Chondrocyte (in vitro differentiated cells): ENCODE measurements at regions not wholly inside any gene's neighbourhood (a gene's known extent, or its start where the extent isn't known, plus 50 kb on each side); places are given as distances from the start of the nearest gene placed in this dataset.
"Not testable (repeated sequence)": the region's sequence is repeated elsewhere in the genome, so short reads cannot be mapped to it uniquely, and the experiment has no call there.

Experiments used
- DNase-seq: peaks from one replicate; pipeline ENCODE4 v3.0.0; 2021; ENCODE audit warnings: mixed read lengths, low spot score
- H3K27ac Mint-ChIP-seq: one replicate; pipeline ENCODE4 v1.8.0; 2021; ENCODE audit warnings: mild to moderate bottlenecking, moderate library complexity, mixed read lengths; ENCODE audit not compliant: unreplicated experiment
- H3K27me3 Mint-ChIP-seq: 2 replicates; pipeline ENCODE4 v1.8.0; 2021; ENCODE audit warnings: low read depth, mixed read lengths
- H3K36me3 Mint-ChIP-seq: 2 replicates; pipeline ENCODE4 v1.8.0; 2021; ENCODE audit warnings: low read depth, mixed read lengths
- H3K4me1 Mint-ChIP-seq: 2 replicates; pipeline ENCODE4 v1.8.0; 2021; ENCODE audit warnings: low read depth, mild to moderate bottlenecking, mixed read lengths
- H3K4me3 Mint-ChIP-seq: one replicate; pipeline ENCODE4 v1.8.0; 2021; ENCODE audit warnings: mild to moderate bottlenecking, moderate library complexity, mixed read lengths; ENCODE audit not compliant: unreplicated experiment
- H3K9me3 Mint-ChIP-seq: 2 replicates; pipeline ENCODE4 v1.8.0; 2021; ENCODE audit warnings: low read depth, mixed read lengths
- TF ChIP-seq, protein P1 (sequence below): fragments of 200-600 bp; sonication (generic); IDR thresholded peaks from 2 replicates; pipeline ENCODE4 v1.5.0; 2021; ENCODE audit warnings: antibody characterized with exemption, mild to moderate bottlenecking, moderate library complexity

DNA sequence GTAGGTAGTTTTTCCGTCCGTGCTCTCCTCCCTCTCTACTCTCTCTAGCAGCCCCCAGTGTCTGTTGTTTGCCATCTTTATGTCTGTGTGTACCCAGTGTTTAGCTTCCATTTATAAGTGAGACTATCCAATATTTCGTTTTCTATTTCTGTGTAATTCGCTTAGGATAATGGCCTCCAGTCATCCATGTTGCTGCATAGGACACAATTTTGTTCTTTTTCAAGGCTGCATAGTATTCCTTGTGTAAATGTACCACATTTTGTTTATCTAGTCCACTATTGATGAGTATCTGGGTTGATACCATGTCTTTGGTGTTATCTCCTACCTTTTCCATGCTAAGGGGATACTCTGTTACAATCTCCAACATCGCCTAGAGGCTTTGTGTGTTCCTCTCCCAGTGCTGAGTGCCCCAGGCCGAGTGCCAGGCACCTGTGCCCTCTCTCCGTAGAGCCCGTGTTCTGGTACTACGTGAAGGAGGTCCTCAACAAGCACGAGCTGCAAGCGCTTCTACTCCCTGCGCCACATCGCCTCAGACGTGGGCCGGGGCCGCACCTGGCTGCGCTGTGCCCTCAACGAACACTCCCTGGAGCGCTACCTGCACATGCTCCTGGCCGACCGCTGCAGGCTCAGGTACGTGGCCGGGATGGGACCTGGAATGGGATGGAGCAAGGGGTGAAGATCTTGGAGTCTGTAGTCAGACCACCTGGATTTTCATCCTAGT is 51.0 kb downstream of the NPIPB11 start:
- H3K9me3 Mint-ChIP-seq, H3K4me1 Mint-ChIP-seq, DNase-seq, H3K4me3 Mint-ChIP-seq, H3K27ac Mint-ChIP-seq, H3K36me3 Mint-ChIP-seq, H3K27me3 Mint-ChIP-seq: not testable (repeated sequence)

GRCh38 chr16:29354449-29354848 is 52.1 kb downstream of the NPIPB11 start:
- not testable (repeated sequence) for H3K4me3 Mint-ChIP-seq, H3K4me1 Mint-ChIP-seq, H3K36me3 Mint-ChIP-seq, H3K27me3 Mint-ChIP-seq, DNase-seq, H3K27ac Mint-ChIP-seq, H3K9me3 Mint-ChIP-seq

- not testable (repeated sequence) for H3K36me3 Mint-ChIP-seq, H3K4me3 Mint-ChIP-seq, H3K27ac Mint-ChIP-seq, H3K9me3 Mint-ChIP-seq, DNase-seq, H3K27me3 Mint-ChIP-seq, H3K4me1 Mint-ChIP-seq
These were observed 53.9 kb downstream of the NPIPB11 start for GRCh38 chr16:29352617-29352999.

DNA sequence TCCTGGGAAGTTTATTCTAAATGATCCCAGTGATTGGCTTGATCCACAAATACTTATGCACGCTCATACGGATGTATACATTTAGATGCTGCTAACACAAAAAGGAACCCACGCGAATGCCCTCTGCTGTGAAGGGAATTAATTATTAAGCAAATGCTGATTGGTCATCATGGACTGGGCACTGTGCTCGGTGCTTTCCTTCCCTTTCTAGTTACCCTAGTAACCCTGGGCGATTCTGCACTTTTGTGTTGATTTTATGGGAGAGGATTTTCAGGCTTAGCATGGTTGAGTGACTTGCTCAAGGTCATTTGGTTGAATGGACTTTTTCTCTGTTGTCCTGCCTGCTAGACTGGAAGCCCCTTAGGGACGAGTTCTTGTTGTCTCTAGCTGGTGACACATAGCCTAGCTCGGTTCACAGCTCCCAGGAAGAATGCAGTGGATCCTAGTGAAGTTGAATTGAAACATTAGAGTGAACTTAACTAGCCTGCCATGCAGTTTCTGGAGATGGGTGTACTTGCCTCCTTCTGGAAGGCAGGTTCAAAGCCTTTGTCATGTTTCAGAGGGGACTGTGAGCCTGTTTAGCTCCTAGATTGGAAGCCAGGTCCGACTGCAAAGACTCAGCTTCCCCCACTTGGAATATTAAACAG is 54.4 kb downstream of the NPIPB11 start:
- not testable (repeated sequence) for DNase-seq, H3K27ac Mint-ChIP-seq, H3K9me3 Mint-ChIP-seq, H3K4me1 Mint-ChIP-seq, H3K4me3 Mint-ChIP-seq, H3K27me3 Mint-ChIP-seq, H3K36me3 Mint-ChIP-seq

GRCh38 chr16:29351271-29351969 is 55.1 kb downstream of the NPIPB11 start:
- not testable (repeated sequence) for DNase-seq, H3K36me3 Mint-ChIP-seq, H3K4me3 Mint-ChIP-seq, H3K9me3 Mint-ChIP-seq, H3K4me1 Mint-ChIP-seq, H3K27me3 Mint-ChIP-seq, H3K27ac Mint-ChIP-seq

DNA sequence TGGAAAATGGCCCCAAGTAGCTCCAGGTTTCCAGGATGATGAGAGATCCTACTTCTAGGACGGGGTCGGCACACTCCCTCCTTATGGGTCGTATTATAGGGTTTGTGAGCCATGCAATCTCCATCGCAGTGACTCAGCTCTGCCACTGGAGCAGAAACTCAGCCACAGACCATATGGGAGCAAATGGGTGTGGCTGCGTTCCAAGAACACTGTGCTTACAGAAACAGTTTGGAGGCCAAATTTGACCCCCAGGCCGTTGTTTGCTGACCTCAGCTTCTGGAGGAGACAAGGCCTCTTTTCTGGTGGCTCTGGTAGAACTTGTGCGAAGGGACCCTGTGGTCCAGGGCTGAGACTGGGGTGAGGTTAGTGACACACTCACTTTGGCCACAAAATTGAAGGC is 56.5 kb downstream of the NPIPB11 start:
- TF ChIP-seq, protein P1, sequence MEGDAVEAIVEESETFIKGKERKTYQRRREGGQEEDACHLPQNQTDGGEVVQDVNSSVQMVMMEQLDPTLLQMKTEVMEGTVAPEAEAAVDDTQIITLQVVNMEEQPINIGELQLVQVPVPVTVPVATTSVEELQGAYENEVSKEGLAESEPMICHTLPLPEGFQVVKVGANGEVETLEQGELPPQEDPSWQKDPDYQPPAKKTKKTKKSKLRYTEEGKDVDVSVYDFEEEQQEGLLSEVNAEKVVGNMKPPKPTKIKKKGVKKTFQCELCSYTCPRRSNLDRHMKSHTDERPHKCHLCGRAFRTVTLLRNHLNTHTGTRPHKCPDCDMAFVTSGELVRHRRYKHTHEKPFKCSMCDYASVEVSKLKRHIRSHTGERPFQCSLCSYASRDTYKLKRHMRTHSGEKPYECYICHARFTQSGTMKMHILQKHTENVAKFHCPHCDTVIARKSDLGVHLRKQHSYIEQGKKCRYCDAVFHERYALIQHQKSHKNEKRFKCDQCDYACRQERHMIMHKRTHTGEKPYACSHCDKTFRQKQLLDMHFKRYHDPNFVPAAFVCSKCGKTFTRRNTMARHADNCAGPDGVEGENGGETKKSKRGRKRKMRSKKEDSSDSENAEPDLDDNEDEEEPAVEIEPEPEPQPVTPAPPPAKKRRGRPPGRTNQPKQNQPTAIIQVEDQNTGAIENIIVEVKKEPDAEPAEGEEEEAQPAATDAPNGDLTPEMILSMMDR: peak; percentile 8
- H3K4me1 Mint-ChIP-seq, H3K4me3 Mint-ChIP-seq, DNase-seq, H3K9me3 Mint-ChIP-seq, H3K27me3 Mint-ChIP-seq, H3K36me3 Mint-ChIP-seq: not testable (repeated sequence)
- peak overlapping the region; percentile 22 for H3K27ac Mint-ChIP-seq

DNA sequence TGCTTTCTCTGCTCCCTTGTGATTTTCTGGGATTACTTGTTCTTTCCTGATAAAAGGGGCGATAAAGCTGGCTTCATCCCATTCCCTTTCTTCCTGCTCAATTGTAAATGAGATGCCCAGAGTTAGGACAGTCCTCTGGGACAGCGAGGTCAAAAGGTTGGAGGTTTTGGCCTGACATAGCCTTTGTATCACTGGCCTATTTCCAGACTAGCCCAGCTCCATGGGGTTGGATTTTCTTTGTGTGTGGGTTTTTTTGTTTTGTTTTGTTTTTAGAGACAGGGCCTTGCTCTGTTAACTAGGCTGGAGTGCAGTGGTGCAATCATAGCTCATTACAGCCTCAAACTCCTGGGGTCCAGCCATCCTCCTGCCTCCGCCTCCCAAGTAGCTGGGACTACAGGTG is 57.8 kb downstream of the NPIPB11 start:
- H3K27me3 Mint-ChIP-seq, H3K4me3 Mint-ChIP-seq, H3K27ac Mint-ChIP-seq: not testable (repeated sequence)

DNA sequence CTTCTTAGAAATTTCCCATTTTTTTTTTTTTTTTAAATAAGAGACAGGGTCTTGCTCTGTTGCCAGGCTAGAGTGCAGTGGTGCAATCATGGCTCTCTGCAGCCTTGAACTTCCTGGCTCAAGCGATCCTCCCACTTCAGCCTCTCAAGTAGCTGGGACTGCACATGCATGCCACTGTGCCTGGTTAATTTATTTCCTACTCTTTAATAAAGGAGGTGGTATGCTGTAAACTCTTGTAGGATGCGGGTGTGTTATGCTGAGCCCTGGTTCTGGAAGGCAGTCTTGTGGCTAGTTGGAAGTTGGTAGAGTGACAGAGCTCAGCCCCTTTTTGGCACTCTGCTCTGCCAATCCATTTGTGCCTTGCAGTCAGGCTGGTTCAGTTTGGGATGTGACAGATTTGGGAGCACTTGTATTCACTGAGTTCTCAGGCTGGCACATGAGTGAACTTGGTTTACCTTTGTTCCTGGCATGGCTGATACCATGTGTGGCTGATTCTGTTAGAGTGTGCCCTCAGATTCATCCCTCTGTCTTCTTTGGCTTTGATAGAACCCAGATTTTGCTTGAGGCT is 58.3 kb downstream of the NPIPB11 start:
- H3K4me1 Mint-ChIP-seq: peaks cover 12% of the 10 kb centered on the region
- H3K27ac Mint-ChIP-seq, H3K27me3 Mint-ChIP-seq, DNase-seq, H3K36me3 Mint-ChIP-seq, H3K9me3 Mint-ChIP-seq, H3K4me3 Mint-ChIP-seq: not testable (repeated sequence)

More for the DNA sequence above, 57.8 kb downstream of the NPIPB11 start:
- H3K9me3 Mint-ChIP-seq, H3K36me3 Mint-ChIP-seq, DNase-seq, H3K4me1 Mint-ChIP-seq: not testable (repeated sequence)

- H3K27me3 Mint-ChIP-seq, H3K27ac Mint-ChIP-seq, H3K9me3 Mint-ChIP-seq: not testable (repeated sequence)
These were observed 59.5 kb downstream of the NPIPB11 start for GRCh38 chr16:29346796-29347580.

DNA sequence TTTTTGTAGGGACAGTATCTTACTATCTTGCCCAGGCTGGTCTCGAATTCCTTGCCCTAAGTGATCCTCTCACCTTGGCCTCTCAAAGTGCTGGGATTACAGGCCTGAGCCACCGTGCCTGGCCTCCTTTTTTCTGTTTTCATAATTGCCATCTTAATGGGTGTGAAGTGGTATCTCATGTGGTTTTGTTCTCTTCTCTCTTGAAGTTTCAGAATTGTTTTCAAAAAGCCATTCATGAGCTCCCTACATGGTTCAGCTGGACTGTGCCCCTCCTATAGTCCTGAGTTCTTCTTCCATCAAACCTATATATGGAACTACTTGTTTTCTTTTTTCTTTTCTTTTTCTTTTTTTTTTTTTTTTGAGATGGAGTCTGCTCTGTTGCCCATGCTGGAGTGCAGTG is 60.3 kb downstream of the NPIPB11 start:
- DNase-seq: not testable (repeated sequence)
- peaks cover 19% of the 10 kb centered on the region for H3K4me1 Mint-ChIP-seq

More at GRCh38 chr16:29346796-29347580, 59.5 kb downstream of the NPIPB11 start:
- DNase-seq, H3K4me3 Mint-ChIP-seq, H3K36me3 Mint-ChIP-seq: not testable (repeated sequence)
- peaks cover 19% of the 10 kb centered on the region for H3K4me1 Mint-ChIP-seq

DNA sequence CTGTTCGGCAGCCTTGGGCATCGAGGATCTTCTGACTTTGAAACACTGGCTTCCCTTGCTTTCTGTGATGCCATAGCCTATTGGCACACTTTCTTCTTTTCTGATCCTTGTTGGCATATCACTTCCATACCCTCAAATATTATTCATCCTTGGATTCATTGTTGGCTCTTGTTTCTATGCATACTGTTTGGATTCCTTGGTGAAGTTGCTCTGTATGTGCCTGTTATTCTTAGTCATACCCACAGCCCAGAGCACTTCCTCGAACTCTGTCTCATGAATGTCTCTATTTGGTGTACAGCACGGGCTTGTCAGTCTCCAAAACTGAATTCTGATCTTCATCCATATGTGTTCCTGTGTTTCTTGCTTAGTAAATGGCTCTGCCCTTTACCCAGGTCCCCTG is 63.6 kb downstream of the NPIPB11 start:
- Mint-ChIP-seq H3K27ac (peak overlapping the region; percentile 83), H3K4me1 (peaks cover 12% of the 10 kb centered on the region)
- DNase-seq, H3K27me3 Mint-ChIP-seq, H3K4me3 Mint-ChIP-seq, H3K9me3 Mint-ChIP-seq, H3K36me3 Mint-ChIP-seq: not testable (repeated sequence)

More for the DNA sequence above, 60.3 kb downstream of the NPIPB11 start:
- not testable (repeated sequence) for H3K36me3 Mint-ChIP-seq, H3K9me3 Mint-ChIP-seq, H3K4me3 Mint-ChIP-seq, H3K27ac Mint-ChIP-seq, H3K27me3 Mint-ChIP-seq
